Activated T-helper 1 cell treated with anti-CD3 and anti-CD28 coated beads, Interleukin-12 subunit alpha, Interleukin-12 subunit beta, Interleukin-2, Interleukin-4 antibody, amounts not matched to agents 30 ng/mL and 10 ng/mL and 1 ng/mL, durations not matched to agents 14 hours and 24 hours and 36 hours (primary cell): ENCODE measurements at regions not wholly inside any gene's neighbourhood (a gene's known extent, or its start where the extent isn't known, plus 50 kb on each side); places are given as distances from the start of the nearest gene placed in this dataset.

Experiments used
- DNase-seq: peaks from one replicate; pipeline ENCODE4 v3.0.0; 2021; ENCODE audit warnings: low spot score
- H3K27ac Mint-ChIP-seq: one replicate; pipeline ENCODE4 v1.8.0; 2021; ENCODE audit warnings: mild to moderate bottlenecking, mixed read lengths
- H3K27me3 Mint-ChIP-seq: one replicate; pipeline ENCODE4 v1.8.0; 2022; ENCODE audit warnings: mild to moderate bottlenecking, moderate library complexity, mixed read lengths; ENCODE audit not compliant: insufficient read depth
- H3K36me3 Mint-ChIP-seq: one replicate; pipeline ENCODE4 v1.8.0; 2021; ENCODE audit warnings: low read depth, mixed read lengths
- H3K4me1 Mint-ChIP-seq: one replicate; pipeline ENCODE4 v1.8.0; 2021; ENCODE audit warnings: low read depth, mixed read lengths
- H3K4me3 Mint-ChIP-seq: one replicate; pipeline ENCODE4 v1.8.0; 2021; ENCODE audit warnings: mild to moderate bottlenecking, moderate library complexity, mixed read lengths
- H3K9me3 Mint-ChIP-seq: one replicate; pipeline ENCODE4 v1.8.0; 2021; ENCODE audit warnings: mixed read lengths
- intact Hi-C: fragments of 100-400 bp; cut with micrococcal nuclease; formaldehyde crosslinking; loops from one replicate; pipeline ENCODE4 v1.15.1; 2024

DNA sequence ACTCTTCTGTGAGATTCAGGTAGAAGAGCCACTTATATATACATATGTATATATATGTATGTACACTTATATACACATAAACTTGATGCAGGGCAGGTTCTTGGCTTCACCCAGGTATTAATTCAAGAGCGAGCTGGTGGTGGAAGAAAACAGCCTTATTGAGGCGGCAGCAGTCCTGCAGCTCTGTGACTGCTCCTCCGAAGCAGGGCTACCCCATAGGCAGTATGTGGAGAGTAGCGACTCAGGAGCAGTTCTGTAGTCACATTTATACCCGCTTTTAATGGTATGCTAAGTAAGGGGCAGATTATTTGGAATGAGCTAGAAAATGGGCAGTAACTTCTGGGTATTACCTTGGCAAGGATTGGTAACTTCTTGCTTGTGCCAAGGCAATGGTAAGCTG, 280.6 kb upstream of the TFPI start:
- Mint-ChIP-seq H3K4me1 (no peaks in the 10 kb centered on the region), H3K4me3 (no peak overlapping the region), H3K9me3 (no peaks in the 10 kb centered on the region), H3K27me3 (no peaks in the 10 kb centered on the region), H3K27ac (no peak overlapping the region), H3K36me3 (no peaks in the 10 kb centered on the region)
- DNase-seq, result no peak
- intact Hi-C loops, result no loop called here

DNA sequence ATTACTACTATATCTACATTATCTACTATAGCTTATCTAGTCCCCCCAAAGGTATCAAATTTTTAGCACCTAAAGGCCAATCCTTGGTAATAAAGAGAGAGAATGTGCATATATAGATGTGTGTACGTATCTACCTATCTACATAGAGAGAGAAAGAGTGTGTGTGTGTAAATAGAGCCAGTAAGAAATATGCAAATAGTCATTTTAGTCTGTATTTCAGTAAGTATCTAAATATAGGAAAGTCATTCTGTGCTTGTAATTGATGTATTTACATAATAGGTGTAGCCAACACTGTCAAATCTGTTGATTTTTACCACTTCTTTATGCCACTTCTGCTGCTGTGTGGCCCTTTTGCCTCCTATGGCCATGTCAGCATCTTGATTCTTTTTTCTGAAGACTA, 284.5 kb upstream of the TFPI start:
- no peak overlapping the region for H3K27ac Mint-ChIP-seq
- no peaks in the 10 kb centered on the region for H3K27me3 Mint-ChIP-seq
- H3K9me3 Mint-ChIP-seq, result no peaks in the 10 kb centered on the region
- no peaks in the 10 kb centered on the region for H3K4me1 Mint-ChIP-seq
- no peak overlapping the region for H3K4me3 Mint-ChIP-seq
- intact Hi-C loops, result no loop called here
- DNase-seq, result no peak
- H3K36me3 Mint-ChIP-seq, result no peaks in the 10 kb centered on the region

DNA sequence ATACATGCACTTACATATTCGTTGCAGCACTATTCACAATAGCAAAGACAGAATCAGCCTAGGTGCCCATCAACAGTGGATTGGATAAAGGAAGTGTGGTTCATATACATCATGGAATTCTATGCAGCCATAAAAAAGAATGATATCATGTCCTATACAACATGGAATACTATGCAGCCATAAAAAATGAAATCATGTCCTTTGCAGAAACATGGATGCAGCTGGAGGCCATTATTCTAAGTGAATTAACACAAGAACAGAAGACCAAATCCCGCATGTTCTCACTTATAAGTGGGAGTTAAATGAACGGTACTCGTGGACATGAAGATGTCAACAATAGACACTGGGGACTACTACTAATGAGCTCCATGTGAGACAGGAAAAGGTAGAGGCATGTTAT, 288.1 kb upstream of the TFPI start:
- H3K27me3 Mint-ChIP-seq, result no peaks in the 10 kb centered on the region

DNA sequence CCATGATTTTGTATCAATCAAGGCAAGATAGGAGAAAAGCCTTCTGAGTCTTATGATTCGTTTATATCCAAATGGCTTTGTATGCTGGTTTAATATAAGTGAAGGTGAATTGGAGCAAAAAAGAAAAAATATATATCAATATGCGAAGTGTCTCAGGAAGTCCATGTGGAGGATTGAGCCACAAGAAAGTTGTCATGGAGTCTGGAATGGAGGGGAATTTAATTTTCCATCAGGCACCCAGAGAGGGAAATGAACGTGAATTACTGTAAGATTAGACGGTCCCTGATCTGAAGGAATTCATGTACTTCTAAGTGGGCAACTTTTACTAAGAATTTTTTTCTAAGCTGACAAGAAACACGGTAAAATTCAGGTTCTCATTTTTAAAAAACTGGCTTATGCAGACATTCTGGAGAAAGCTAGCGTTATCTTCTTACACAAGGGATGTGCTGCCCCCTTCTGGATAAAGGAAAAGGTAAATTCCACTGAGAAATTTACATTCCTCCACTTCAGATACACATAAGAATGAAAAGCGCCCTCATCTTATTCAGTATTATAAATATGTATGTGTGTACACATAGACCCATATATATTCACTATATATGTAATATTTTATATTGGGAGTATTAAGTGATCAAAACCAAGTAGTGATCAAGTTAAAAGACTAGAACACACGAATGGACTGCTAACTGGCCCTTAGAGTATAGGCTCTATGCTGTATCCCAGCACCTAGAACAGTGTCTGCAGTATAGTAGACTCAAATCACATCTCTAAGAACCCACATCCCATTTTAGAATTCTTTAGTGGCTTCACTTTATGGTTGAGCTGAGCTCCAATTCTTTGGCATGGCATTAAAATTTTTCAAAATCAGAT, 289.0 kb upstream of the TFPI start:
- no peak for DNase-seq

More for the DNA sequence above, 288.1 kb upstream of the TFPI start:
- no peak for DNase-seq
- Mint-ChIP-seq H3K4me1 (no peaks in the 10 kb centered on the region), H3K27ac (no peak overlapping the region), H3K4me3 (no peak overlapping the region), H3K36me3 (no peaks in the 10 kb centered on the region), H3K9me3 (no peaks in the 10 kb centered on the region)
- intact Hi-C loops, result no loop called here

DNA sequence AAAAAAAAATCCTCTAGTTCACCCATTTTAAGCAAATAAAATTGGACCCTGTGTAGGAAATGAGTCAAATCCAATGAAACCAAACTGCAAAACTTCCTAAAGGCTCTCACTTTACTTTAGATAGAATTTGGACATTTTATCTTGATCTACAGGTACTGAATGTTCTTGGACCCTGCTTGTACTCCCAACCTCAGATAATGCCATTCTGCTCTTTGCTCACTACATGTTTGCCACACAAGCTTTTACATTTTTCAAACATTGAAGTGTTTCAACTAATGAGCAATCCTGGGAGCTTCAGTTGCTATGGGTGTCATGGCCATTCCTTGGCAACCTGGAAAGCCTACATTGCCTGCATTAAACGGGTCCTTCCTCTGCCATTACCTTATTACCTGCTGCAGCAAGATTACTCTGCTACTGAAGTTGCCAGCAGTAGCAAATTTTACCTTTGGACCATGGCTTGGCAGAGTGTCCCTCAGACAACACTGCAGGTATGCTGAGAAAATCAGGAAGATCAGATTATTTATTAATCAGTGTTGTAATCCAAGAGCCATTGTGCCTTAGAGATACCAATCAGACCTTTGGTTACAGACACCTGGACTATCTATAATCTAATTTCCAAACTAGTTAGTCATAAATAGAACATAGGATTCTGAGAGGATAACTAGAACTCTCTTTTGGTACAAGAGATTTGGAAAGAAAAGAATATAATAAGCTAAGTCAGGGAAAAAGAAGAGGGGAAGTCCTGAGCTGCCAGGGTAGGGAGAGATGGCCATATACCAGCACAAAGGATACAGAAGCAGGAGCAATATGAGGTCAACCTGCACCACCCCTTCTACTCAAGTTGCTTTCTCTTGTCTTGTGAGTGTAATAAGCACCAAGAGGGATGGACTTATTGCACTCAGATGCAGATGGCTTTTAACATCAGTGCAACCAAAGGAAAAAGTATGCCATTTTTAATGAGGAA, 293.3 kb upstream of the TFPI start:
- Mint-ChIP-seq H3K27me3 (no peaks in the 10 kb centered on the region), H3K4me1 (no peaks in the 10 kb centered on the region), H3K27ac (no peak overlapping the region), H3K9me3 (no peaks in the 10 kb centered on the region), H3K4me3 (no peak overlapping the region), H3K36me3 (no peaks in the 10 kb centered on the region)
- intact Hi-C loops, result no loop called here
- DNase-seq, result no peak

More for the DNA sequence above, 289.0 kb upstream of the TFPI start:
- Mint-ChIP-seq H3K27me3 (no peaks in the 10 kb centered on the region), H3K4me1 (no peaks in the 10 kb centered on the region), H3K27ac (no peak overlapping the region), H3K36me3 (no peaks in the 10 kb centered on the region), H3K9me3 (no peaks in the 10 kb centered on the region), H3K4me3 (no peak overlapping the region)
- intact Hi-C loops, result loop anchor here (1.0 kb wide), 2 partner anchors 262 to 343 kb away; no protein-coding TSS in a partner anchor

DNA sequence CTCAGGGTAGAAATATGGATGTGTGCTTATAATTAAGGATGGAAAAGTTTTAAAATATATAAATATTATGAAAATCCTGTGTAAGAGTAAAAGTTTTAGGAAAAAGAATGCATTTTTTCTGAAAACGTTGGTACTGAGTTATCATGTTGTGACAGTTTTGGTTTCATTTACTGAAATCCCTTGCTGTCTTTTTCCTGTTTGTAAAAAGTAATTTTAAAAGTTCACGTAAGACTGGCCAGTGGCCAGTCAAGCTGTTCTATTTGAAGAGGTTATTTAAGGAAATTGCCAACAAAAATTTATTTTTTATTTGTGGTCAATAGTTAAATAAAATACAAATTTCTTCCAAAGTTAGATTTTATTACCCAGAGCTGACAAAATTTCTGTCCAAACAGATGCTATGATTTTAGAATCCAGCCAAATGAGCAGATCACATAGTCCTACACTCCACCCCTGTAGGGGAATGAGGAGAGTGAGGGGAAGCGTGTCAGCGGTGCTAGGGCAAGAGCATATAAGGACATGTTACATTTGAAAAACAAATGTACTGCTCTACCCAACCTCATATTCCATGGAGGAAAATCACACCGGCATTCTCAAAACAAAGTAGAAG, 297.8 kb upstream of the TFPI start:
- no peak overlapping the region for H3K4me3 Mint-ChIP-seq
- no peaks in the 10 kb centered on the region for H3K9me3 Mint-ChIP-seq
- H3K27me3 Mint-ChIP-seq, result no peaks in the 10 kb centered on the region
- no peaks in the 10 kb centered on the region for H3K36me3 Mint-ChIP-seq
- intact Hi-C loops, result no loop called here
- no peaks in the 10 kb centered on the region for H3K4me1 Mint-ChIP-seq
- H3K27ac Mint-ChIP-seq, result no peak overlapping the region
- DNase-seq, result no peak

DNA sequence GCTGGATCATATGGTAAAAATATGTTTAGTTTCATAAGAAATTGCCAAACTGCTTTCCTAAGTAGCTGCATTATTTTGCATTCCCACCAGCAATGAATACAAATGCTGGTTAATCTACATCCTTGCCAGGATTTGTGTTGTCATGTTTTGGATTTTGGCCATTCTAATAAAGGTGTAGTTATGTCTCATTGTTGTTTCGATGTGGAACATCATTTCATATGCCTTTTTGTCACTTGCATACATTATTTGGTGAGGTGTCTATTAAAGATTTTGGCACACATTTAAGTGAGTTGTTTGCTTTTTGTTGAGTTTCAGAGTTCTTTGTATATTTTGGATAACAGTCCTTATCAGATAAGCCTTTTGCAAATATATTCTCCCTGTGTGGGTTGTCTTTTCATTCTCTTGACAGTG, 299.2 kb upstream of the TFPI start:
- intact Hi-C loops, result loop anchor here (1.0 kb wide), 1 partner anchor 23 kb away; no protein-coding TSS in a partner anchor
- no peak for DNase-seq
- no peaks in the 10 kb centered on the region for H3K36me3 Mint-ChIP-seq
- H3K4me1 Mint-ChIP-seq, result no peaks in the 10 kb centered on the region
- no peak overlapping the region for H3K27ac Mint-ChIP-seq
- H3K27me3 Mint-ChIP-seq, result no peaks in the 10 kb centered on the region
- H3K4me3 Mint-ChIP-seq, result no peak overlapping the region
- no peaks in the 10 kb centered on the region for H3K9me3 Mint-ChIP-seq

DNA sequence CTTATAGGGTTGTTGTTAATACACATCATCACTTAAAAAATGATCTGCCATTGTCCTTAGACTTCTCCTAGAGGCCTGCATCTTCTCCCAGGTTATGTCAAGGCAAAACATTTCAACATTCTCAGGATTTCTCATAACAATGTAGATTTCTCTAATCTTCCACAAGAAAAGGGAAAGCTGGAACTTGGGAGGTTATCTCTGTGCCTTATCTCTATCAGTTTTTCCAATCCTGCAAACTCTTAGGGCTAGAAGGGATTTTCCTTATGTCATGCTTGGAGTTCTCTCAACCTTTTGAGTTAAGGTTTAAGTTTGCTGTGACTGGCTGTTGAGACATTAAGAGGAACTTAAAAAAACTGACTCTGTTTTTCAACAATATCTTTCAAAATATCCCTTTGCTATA, 300.6 kb upstream of the TFPI start:
- Mint-ChIP-seq H3K27me3 (no peaks in the 10 kb centered on the region), H3K4me1 (no peaks in the 10 kb centered on the region), H3K36me3 (no peaks in the 10 kb centered on the region), H3K4me3 (no peak overlapping the region), H3K9me3 (no peaks in the 10 kb centered on the region), H3K27ac (no peak overlapping the region)
- no peak for DNase-seq
- intact Hi-C loops, result no loop called here

DNA sequence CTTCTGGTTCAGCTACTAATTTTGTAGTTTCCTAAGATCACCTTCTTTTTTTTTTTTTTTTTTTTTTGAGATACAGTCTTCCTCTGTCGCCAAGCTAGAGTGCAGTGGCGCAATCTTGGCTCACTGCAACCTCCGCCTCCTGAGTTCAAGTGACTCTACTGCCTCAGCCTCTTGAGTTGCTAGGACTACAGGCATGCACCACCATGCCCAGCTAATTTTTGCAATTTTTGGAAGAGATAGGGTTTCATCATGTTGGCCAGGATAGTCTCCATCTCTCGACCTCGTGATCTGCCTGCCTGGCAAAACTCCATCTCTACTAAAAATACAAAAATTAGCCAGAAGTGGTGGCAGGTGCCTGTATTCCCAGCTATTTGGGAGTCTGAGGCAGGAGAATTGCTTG, 301.5 kb upstream of the TFPI start:
- Mint-ChIP-seq H3K4me1 (no peaks in the 10 kb centered on the region), H3K36me3 (no peaks in the 10 kb centered on the region), H3K4me3 (no peak overlapping the region), H3K27me3 (no peaks in the 10 kb centered on the region), H3K27ac (no peak overlapping the region), H3K9me3 (no peaks in the 10 kb centered on the region)
- no peak for DNase-seq
- intact Hi-C loops, result no loop called here

DNA sequence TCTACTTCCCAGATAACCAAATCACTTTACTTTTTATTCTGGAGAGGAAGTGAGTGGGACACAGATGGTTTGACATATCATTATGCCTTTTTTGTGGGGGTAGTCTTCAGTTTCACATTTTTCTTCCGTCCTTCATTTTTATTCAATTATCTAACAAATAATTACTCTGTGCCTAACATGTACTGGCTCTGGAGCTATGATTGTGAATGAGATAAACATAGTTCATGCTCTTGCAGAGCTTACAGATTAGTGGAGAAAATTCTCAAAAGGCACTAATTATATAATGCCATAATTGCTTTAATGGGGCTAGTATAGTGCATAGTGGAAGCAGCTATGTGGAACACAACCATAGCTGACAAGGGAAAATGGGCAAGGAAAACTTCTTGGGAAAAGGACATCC, 303.6 kb upstream of the TFPI start:
- no peaks in the 10 kb centered on the region for H3K9me3 Mint-ChIP-seq

DNA sequence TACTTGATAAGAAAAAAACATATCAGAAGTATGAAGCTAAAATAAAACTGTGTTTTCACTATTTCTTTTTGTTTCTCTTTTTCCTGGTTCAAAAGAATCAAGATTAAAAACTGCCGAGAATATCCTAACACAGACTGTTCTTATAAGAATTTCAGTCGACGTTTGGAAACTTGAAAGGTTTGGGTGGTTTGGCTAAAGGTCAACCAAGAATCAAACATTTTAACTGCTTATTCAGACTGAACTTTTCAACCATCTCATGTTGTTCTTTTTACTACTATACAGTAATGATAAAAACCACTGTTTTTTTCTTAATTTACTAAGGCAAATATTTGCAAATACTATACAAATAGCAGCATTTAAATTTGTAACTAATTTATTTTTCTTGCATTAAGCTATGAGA, 308.5 kb upstream of the TFPI start:
- Mint-ChIP-seq H3K27me3 (no peaks in the 10 kb centered on the region), H3K4me3 (no peak overlapping the region), H3K4me1 (no peaks in the 10 kb centered on the region), H3K36me3 (no peaks in the 10 kb centered on the region), H3K27ac (no peak overlapping the region), H3K9me3 (no peaks in the 10 kb centered on the region)
- DNase-seq, result no peak
- intact Hi-C loops, result no loop called here

More for the DNA sequence above, 303.6 kb upstream of the TFPI start:
- no peak for DNase-seq
- no peaks in the 10 kb centered on the region for H3K27me3 Mint-ChIP-seq
- H3K4me3 Mint-ChIP-seq, result no peak overlapping the region
- intact Hi-C loops, result no loop called here
- no peaks in the 10 kb centered on the region for H3K4me1 Mint-ChIP-seq
- H3K27ac Mint-ChIP-seq, result no peak overlapping the region
- H3K36me3 Mint-ChIP-seq, result no peaks in the 10 kb centered on the region

DNA sequence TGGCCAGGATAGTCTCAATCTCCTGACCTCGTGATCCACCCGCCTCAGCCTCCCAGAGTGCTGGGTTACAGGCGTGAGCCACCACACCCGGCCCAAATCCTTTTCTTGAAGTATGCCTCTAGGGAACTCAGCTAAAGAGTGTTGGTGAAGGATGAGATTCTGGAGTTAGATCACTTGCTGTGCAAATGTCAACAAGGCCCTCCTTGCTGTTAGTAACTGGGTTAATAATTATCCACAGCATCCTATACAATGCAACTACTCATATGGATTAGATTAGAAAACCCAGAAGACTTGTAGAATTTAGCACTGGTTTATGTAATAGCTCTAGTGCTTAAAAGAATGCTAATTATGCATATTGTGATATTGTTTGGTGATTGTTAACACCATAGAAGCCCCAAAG, 310.8 kb upstream of the TFPI start:
- intact Hi-C loops, result no loop called here

DNA sequence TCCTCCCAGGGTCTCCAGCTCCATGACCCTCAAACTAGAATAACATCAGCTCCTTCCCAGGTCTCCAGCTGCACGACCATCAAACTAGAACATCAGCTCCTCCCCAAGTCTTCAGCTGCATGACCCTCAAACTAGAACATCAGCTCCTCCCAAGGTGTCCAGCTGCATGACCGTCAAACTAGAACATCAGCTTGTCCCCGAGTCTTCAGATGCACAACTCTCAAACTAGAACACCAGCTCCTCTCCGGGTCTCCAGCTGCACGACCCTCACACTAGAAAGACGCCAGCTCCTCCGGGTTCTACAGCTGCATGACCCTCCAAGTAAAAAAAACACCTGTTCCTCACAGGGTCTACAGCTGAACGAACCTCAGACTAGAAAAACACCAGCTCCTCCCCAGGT, 312.9 kb upstream of the TFPI start:
- intact Hi-C loops, result no loop called here
- DNase-seq, result no peak
- no peak overlapping the region for H3K4me3 Mint-ChIP-seq
- no peaks in the 10 kb centered on the region for H3K4me1 Mint-ChIP-seq
- no peaks in the 10 kb centered on the region for H3K9me3 Mint-ChIP-seq
- H3K27me3 Mint-ChIP-seq, result peaks cover 2% of the 10 kb centered on the region
- H3K36me3 Mint-ChIP-seq, result no peaks in the 10 kb centered on the region
- no peak overlapping the region for H3K27ac Mint-ChIP-seq

More for the DNA sequence above, 310.8 kb upstream of the TFPI start:
- no peak for DNase-seq
- H3K4me3 Mint-ChIP-seq, result no peak overlapping the region
- H3K9me3 Mint-ChIP-seq, result no peaks in the 10 kb centered on the region
- no peaks in the 10 kb centered on the region for H3K36me3 Mint-ChIP-seq
- H3K27ac Mint-ChIP-seq, result no peak overlapping the region
- H3K4me1 Mint-ChIP-seq, result no peaks in the 10 kb centered on the region
- peaks cover 2% of the 10 kb centered on the region for H3K27me3 Mint-ChIP-seq
